Activated T-cell treated with anti-CD3 and anti-CD28 coated beads for 24 hours (primary cell): ENCODE measurements at regions not wholly inside any gene's neighbourhood (a gene's known extent, or its start where the extent isn't known, plus 50 kb on each side); places are given as distances from the start of the nearest gene placed in this dataset.

ENCODE experiments used
- DNase-seq: peaks from one replicate; pipeline ENCODE4 v3.0.0-alpha.2; 2020; ENCODE audit warnings: low read depth

GRCh38 chr1:201610858-201611257 lies 71.9 kb downstream of the NAV1 start:
- no peak for DNase-seq

GRCh38 chr1:201612645-201613044 lies 73.7 kb downstream of the NAV1 start:
- no peak for DNase-seq

DNA sequence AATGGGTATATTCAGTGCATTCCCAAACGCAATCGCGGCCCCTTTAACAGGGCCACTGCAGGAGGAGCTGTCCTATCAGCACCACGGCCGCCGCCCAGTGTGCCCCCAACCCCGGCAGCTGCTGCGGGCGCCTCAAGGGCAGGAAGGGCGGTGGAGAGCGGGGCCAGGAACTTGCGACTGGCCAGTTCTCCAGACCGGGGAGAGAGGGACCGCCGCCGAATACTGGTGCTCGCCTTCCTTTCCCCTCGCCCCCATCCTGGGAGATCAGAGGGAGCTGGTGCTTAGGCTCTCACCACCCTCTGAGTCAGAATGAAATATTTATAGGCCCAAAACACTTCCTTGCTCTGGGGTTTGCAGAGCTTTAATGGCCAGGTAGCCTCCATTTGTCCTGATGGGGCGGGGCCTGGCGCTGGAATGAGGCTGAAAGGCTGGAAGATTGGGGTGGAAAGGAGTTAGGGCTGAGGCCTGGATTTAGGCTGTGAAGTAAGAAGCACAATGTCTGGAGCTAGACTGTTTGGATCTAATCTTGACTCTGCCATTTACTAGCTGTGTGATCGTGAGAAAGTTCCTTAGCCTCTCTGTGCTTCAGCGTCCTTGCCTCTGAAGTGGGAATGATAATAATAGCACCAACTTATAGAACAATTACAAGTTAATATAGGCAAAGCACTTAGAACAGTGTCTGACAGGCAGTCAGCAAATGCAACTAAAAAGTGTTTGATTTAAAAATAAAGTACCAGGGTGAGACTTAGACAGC lies 75.5 kb downstream of the NAV1 start:
- DNase-seq: no peak

DNA sequence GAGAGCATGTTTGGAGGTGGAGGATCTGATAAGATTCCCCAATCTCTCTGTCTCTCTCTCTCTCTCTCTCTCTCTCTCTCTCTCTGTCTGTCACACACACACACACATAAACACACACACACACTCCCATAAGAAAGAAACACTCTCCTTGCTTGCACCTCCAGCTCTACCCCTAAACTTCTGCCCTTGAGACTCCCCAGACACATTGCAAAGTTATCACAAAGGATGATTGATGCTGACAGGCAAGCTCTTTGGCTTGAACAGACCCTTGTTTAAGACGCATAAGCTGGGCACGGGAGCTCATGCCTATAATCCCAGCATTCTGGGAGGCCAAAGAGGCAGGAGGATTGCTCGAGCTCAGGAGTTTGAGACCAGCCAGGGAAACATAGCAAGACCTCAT lies 78.2 kb downstream of the NAV1 start:
- DNase-seq: no peak

DNA sequence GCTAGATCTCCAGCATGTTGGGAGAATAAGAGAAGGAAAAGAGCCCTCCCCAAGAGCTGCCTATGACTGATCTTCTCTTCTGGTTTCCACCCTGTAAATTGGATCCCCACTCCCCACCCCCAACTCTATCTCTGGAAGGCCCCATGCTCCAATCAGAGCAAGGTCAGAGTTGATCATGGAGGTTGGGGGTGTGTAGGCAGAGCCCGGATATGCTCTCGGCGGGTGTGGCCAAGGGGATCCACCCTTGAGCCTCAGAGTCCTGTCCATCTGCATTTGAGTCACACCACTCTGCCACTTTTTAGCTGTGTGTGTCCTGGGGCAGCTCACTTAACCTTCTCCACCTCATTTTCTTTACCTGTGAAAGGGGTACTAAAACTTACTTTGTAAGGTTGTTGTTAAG lies 79.5 kb downstream of the NAV1 start:
- no peak for DNase-seq

GRCh38 chr1:201618905-201619304 lies 80.0 kb downstream of the NAV1 start:
- DNase-seq: no peak

GRCh38 chr1:201619513-201619912 lies 80.6 kb downstream of the NAV1 start:
- no peak for DNase-seq

DNA sequence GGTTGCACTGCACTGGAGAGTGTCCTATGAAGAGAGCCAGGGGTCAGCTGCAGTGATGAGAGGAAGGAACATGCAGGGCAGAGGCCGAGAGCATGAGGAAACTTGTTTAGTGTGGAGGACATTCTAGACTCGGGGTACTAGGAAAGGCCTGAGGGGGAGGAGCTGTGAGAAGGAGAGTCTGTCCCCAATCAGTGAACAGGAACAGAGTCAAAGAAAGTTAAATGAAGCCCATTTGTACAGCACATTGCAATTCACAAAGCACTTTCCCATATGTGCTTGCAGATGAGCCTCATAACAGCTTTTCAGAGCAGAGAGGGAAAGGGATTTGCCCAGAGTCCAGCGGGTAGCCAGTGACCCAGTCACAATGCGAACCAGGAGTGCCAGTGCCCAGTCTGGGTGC lies 83.4 kb downstream of the NAV1 start:
- no peak for DNase-seq

DNA sequence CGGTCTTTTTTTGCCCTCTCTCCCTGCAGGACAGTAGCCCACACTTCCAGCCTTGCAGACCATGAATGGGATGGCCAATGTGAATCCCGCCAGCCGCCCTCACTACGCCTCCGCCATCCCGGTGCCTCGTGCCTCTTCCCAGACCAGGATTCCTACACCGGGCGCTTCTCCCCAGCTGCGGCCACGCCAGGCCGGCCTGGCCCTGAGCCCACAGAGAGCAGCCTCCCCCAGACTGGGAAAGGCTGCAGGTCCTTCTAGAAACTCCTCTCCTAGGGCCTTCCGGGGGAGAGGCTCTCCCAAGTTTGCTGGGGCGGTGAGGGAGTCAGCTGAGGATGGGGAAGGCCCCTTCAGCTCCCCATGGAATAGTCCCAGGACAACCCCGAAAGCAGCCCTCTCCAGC lies 83.9 kb downstream of the NAV1 start:
- DNase-seq: no peak

DNA sequence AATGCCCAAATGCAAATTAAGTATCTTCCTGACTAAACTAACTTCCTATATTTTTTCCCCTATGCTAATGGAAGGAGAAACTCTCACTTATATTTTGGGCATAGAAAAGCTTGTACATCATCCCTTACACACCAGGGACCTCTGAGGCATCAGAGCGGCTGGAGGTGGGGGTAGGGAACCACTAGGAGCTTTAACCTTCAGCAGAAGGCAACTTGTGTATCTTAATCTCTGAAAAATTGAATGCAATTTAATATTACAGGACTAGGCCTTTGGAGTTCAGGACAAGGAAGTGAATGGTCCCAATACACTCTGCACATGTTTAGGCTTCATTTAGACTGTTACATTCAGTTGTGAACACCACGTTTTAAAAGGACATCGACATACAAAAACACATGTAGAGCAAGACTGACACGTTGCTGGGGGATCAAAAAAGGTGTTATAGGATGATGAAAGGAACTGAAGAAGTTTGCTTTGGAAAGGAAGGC lies 85.9 kb downstream of the NAV1 start:
- no peak for DNase-seq

DNA sequence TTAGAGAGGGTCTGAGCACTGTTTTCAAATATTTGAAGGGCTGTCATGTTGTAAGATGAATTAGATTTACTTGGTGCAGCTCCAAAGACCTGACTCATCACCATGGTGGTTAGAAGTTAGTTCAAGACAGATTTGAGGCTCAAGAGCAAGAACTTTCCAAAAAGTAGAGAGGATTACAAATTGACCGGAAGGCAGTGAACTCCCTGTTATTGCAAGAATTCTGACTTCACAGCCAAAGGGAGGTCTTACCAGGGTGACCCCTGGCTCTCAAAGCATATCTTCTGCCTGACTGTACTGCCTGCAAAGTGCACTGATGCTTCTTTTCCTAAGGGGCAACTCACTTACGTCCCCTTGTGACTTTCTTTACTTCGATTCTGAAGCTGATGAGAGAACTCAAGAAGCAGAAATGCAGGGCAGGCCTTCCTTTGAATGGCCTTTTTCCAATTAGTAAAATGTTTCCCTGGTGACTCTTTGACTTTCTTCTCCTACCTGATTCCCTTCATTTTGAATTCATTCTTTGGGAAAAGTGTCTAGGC lies 86.4 kb downstream of the NAV1 start:
- no peak for DNase-seq

DNA sequence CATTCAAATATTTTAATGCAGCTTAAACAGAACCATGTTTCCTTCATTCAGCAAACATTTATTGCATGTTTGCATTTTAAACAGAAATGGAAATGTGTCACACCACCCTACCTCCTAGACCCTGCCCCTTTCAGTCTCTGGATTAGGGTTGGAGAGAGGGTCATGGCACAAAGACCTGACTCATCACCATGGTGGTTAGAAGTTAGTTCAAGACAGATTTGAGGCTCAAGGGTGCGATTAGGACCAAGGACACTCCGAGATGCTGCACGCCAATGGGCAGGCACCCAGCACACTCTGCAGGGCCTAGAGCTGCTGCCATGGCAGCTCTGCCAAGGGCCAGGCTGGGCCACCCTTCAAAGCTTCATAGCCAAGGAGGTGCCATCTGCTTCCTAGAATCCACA lies 86.9 kb downstream of the NAV1 start:
- DNase-seq: no peak

DNA sequence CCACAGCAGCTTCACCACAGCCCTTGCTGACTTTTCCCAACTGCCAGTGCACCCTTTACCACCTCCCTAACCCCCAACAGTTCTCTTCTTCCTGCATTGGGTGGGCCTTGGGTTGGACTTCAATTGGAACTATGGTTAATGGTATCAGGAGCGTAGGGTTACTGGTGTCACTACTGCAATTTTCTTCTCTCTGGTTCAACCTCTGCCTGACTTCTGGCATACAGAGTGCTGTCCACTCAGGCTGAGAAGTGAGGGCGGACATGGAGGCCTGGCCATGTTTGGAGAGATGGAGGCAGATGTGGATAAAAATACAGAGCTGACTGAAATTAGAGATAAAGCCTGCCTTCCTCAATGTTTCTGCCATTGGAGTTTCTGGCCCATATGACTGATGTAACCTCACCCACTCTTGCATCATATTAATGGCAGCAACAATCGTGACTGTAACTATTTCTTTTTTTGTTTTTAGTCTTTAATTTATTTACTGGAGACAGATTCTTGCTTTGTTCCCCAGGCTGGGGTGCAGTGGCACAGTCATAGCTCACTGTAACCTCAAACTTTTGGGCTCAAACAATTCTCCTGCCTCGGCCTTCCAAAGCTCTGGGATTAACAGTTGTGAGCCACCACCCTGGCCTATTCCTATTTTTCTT lies 87.8 kb downstream of the NAV1 start:
- DNase-seq: no peak

- no peak for DNase-seq
Observed at GRCh38 chr1:201628490-201628889, 89.6 kb downstream of the NAV1 start.

DNA sequence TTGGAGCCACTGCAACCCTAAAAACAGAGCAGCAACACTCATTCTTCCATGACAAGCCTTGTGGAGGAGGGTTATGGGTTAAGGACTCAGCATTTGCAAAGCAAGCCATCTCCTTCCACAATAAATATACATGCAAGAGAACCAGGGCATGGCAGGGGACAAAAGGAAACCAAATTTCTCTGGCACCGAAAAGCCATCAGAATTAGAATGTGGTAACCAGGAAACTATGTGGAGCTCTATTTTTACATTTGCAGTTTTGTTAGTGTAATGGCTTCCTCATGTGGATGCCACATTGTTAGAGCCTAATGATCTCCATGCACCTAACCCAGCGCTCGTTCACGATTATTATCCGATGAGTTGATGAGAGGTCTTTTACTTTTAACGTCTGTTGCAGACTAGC lies 91.7 kb downstream of the NAV1 start:
- no peak for DNase-seq

GRCh38 chr1:201631037-201631436 lies 92.1 kb downstream of the NAV1 start:
- no peak for DNase-seq

DNA sequence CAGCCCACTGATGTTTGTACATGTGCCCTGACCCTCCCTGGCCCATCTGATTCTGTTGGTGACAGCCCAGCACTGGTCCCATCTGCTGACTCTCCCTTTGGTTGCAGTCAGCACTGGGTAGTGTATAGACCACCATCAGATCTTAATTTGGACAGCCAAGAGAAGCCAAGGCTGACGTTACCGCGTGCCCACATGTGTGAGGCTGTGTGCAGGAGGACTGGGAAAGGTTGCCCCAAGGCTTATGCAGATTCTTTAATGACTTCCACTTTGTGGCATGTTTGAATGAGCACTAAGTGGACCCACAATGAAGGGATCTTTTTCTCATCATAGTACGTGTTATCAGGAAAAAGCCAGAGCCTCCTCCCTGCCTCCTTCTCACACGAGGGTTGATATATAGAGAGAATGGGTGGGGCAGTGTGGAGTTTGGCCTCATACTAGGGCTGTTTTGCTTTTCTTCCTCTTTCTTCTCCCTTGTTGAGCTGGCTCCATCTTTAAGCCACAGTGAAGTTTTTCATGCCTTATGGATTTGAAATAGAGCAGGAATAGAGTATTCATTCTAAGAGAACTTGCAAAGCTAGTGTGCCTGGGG lies 93.5 kb downstream of the NAV1 start:
- no peak for DNase-seq

DNA sequence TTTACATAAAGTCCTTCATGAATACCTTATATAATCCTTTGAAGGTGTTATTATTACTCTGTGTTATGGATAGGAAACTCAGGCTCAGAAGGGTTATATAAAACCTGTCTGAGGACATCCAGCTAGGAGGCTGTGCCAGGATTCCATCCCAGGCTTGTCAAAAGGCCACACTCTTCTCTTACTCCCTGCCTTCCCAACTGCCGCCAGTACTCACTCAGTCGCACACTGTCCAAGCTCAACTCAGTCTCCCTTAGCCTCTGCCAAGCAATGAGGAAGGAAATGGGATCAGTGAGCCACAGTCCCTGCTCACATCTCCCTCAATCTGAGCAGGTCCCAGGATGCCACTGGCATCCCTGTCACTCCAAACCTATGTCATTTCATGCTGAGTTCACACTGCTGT lies 94.4 kb downstream of the NAV1 start:
- no peak for DNase-seq

GRCh38 chr1:201633811-201634210 lies 94.9 kb downstream of the NAV1 start:
- DNase-seq: no peak

DNA sequence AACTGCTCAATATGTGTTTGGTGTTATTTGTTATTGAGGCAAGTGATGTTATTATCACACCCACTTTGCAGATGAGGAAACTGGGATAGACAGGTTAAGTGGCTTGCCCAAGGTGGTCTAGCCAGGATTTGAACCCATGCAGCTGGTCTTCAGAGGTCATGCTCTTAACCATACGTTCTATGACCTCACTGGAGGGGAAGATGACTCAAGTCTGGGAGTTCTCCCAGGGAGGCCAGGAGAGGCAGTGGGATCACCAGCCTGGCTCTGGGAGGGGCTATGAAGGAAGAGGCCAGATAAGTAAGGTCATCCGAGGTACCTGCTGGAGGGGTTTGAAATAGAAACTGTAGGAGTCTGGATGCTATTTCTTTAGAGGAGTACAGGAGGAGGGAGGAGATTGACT lies 95.3 kb downstream of the NAV1 start:
- no peak for DNase-seq

DNA sequence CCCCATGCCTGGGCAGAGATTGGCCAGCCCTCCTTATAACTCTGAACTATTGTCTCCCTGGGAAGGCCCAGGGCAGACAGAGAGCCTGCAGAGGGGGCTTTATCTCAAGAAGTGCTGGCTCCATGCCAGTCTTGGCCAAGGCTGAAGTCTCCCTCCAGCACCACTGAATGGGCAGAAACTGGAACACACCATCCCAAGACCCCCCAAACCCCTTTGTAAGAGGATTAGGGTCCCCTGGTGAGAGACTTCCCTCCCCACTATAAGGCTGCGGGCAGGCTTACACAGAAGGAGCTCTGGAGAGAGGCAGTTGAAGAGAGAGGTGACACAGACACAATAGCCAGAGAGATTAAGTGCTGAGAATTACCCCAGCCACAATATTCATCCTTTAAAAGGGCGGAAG lies 97.2 kb downstream of the NAV1 start:
- no peak for DNase-seq

GRCh38 chr1:201636510-201636971 lies 97.6 kb downstream of the NAV1 start:
- DNase-seq: no peak
